ENCODE measurements at regions not wholly inside any gene's neighbourhood (a gene's known extent, or its start where the extent isn't known, plus 50 kb on each side); places are given as distances from the start of the nearest gene placed in this dataset.

DNA sequence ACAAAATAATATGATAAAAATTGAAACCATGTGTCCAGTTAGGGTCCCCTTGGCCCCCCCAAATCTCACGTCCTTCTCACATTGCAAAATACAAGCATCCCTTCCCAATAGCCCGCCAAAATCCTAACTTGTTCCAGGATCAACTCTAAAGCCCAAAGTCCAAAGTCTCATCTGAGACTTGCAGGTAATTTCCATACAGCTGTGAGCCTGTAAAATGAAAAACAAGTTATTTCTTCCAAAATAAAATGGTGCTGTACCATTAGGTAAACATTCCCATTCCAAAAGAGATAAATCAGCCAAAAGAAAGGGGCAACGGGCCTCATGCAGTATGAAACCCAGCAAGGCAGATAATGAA is 51.0 kb upstream of the COBL start:
- no peak for DNase-seq (ENCODE audit: low read depth)
- TF ChIP-seq CTCF (IDR thresholded peaks at IDR 0.05; ENCODE audit: low read length, missing control alignments), result no peak

DNA sequence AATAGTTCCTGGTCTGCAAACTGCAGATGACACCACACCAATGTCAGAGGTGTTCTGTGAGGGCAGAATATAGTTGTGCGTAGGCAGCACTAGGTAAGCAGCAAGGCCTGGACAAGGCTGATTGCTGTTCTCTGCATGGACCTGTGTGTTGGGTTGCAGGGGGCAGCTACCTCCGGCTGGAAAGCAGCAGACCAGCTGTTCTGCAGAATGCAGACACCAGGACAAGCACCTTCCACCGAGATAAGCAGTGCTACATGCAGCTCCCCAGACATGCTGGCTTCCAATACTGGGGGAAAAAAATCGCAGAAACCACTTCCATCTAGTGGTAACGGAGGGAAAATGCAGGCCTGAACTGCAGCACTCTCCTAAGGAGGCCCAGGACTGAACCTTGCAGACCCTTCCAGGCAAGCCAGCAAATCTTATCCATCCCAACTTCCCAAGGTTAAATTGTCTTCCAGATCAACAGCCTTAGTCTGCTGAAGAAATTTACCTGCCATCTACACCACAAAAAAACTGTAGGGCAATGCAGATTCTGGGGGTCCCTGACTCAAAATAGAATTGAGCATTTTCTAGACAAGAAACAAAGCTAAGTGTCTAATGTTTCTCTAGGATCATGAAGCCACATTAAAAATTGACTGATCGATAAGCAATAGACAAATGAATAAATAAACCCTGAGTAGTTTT is 50.5 kb upstream of the COBL start:
- peak; percentile 55 for DNase-seq (ENCODE audit: low read depth)
- no peak overlapping the region for H3K4me3 ChIP-seq (replicated peaks; ENCODE audit: low read depth, low read length)
- peak; percentile 59 for TF ChIP-seq CTCF (IDR thresholded peaks at IDR 0.05; ENCODE audit: low read length, missing control alignments)

More for the DNA sequence above, 51.0 kb upstream of the COBL start:
- no peak overlapping the region for H3K4me3 ChIP-seq (replicated peaks; ENCODE audit: low read depth, low read length)
